NCI-H446 (cell line): ENCODE measurements at regions not wholly inside any gene's neighbourhood (a gene's known extent, or its start where the extent isn't known, plus 50 kb on each side); places are given as distances from the start of the nearest gene placed in this dataset.
"Not testable (repeated sequence)": the region's sequence is repeated elsewhere in the genome, so short reads cannot be mapped to it uniquely, and the experiment has no call there.

Experiments
- DNase-seq, 2 experiments: peaks; one replicate each; lab custom pipeline; 2025; lab: John Stamatoyannopoulos, UW

GRCh38 chr2:203631068-203631757 is 75.2 kb upstream of the CD28 start:
- DNase-seq = no peak

DNA sequence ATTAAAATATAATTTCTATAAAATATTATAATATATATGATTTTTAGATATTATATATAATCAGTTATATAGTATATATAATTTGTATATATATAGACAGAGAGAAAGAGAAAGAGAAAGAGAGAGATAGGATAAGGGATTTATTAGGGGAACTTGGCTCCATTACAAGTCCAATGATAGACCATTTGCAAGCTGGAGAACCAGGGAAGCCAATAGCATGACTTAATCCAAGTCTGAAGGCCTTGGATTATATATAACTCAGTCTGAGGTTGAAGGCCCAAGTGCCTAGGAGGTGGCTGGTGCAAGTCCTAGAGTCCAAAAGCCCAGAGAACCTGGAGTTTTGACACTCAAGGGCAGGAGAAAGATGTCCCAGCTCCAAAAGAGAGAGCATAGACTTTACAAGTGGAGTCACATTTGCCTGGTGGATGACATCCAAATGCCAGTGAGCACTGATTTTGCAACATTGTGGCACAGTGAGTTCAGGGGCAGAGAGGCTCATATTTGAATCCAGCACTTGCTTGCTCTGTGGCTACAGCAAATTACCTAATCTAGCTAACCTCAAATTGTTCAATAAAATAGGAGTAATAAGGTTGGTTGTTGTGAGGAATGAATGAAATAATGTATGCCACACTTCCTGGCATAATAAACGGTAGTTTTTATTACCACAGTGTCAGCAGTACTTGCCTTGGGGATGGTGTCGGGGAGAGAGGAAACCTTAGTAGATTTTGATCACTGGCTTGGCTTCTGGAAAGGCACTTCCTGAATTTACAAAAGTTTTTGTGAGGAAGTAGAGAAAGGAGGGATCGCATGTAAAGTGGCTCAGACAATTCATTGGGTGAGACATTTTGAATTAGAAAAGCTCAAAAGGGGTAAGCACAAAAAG is 69.6 kb upstream of the CD28 start:
- DNase-seq = no peak

GRCh38 chr2:203637471-203638167 is 68.8 kb upstream of the CD28 start:
- no peak for DNase-seq

DNA sequence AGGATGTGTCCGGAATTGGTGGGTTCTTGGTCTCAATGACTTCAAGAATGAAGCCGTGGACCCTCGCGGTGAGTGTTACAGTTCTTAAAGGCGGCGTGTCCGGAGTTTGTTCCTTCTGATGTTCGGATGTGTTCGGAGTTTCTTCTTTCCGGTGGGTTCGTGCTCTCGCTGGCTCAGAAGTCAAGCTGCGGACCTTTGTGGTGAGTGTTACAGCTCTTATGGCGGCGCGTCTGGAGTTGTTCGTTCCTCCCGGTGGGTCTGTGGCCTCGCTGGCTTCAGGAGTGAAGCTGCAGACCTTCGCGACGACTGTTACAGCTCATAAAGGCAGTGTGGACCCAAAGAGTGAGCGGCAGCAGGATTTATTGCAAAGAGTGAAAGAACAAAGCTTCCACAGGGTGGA is 64.6 kb upstream of the CD28 start:
- not testable (repeated sequence) for DNase-seq

GRCh38 chr2:203642841-203643240 is 63.6 kb upstream of the CD28 start:
- DNase-seq = not testable (repeated sequence)

GRCh38 chr2:203645831-203646230 is 60.6 kb upstream of the CD28 start:
- DNase-seq = no peak

- no peak for DNase-seq
Measured at GRCh38 chr2:203646266-203646864, 60.1 kb upstream of the CD28 start.

DNA sequence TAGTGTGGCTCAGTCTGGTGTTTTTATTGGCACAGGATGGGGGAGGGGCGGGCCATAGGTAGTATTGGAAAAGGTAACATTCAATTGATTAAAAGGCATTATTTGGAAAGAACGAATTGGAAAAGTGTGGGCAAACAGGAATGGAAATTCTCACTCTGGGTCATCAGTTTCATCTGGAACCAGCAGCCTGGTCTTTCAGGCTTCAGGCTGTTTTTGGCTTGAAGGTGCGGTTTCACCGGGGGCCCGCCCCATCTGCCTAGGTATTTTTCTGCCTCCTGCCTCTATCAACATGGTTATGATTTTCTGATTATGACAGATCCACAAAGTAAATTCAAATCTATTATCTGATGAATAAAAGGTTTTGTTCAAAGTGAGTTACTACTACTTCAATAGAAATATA is 59.5 kb upstream of the CD28 start:
- no peak for DNase-seq

DNA sequence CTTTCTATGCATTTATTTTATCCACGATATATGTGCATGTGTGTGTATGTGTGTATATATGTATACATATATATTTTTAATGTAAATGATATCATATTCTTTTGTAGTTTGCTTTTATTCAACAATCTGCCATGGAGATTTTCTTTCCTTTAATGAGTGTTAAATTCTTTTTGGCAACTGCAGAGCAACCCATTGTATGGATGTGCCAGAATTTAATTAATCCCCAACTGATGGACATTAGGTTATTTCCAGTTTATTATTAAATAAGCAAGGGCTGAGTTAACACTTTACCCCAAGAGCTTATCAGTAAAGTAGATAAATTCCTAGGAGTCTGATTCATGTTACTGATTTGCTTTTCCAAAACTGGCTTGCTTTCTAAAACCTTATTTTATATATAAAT is 58.9 kb upstream of the CD28 start:
- DNase-seq = no peak

GRCh38 chr2:203648273-203648672 is 58.2 kb upstream of the CD28 start:
- DNase-seq = no peak

- no peak for DNase-seq
Measured at GRCh38 chr2:203649176-203649814, 57.1 kb upstream of the CD28 start.

- DNase-seq = peak in 1 of 2 experiments; percentile 63
Measured at GRCh38 chr2:203650860-203651613, 55.4 kb upstream of the CD28 start.

DNA sequence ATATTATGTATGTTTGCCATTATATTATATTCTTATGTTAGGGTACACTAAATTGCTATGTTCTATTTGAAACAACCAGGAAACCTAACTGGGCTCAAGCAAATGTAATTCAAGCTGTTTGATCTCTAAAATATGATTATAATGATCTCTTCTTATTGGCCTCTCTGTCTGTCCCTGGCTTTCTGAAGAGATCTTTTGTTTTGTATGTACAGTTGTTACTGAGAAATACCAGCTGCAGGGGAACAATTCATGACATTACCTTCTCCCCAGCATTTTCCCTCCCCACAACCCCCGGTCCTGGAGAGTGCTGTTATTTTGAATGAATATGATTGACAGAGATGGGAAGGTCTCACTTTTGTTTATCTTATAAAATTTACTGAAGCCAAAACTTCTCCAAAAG is 54.8 kb upstream of the CD28 start:
- DNase-seq = no peak

- DNase-seq = no peak
Measured at GRCh38 chr2:203654826-203655225, 51.6 kb upstream of the CD28 start.

DNA sequence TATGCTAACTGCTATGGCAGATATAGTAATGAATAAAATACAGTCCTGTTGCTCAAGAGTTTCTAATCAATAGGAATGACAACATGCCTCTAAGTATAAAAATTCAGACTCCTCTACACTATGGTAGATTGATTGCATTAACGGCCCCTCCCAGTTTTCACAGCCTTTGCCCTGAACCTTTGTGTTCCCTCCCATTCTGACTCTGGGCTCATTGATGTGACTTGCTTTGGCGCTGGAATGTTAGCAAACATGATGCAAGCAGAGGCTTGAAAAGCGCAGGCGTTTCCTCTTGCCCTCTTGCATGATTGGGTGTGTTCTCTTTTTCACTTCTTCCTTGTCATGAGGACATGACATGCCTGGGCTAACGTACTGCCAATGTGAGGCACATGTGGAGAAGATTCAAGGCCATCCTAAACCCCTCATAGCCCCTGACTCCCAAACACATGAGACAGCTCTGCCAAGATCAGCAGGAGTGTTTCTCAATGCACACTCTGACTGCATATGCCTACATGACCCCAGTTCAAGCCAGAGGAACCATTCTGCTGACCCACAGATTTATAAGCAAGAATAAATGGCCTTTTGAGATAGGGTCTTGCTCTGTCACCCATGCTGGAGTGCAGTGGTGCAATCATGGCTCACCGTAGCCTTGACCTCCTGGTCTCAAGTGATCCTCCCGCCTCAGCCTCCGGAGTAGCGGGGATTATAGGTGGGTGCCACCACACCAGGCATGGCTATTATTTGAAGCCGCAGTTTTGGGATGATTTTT is 49.7 kb upstream of the CD28 start:
- no peak for DNase-seq
